ENCODE measurements at regions not wholly inside any gene's neighbourhood (a gene's known extent, or its start where the extent isn't known, plus 50 kb on each side); places are given as distances from the start of the nearest gene placed in this dataset.

DNA sequence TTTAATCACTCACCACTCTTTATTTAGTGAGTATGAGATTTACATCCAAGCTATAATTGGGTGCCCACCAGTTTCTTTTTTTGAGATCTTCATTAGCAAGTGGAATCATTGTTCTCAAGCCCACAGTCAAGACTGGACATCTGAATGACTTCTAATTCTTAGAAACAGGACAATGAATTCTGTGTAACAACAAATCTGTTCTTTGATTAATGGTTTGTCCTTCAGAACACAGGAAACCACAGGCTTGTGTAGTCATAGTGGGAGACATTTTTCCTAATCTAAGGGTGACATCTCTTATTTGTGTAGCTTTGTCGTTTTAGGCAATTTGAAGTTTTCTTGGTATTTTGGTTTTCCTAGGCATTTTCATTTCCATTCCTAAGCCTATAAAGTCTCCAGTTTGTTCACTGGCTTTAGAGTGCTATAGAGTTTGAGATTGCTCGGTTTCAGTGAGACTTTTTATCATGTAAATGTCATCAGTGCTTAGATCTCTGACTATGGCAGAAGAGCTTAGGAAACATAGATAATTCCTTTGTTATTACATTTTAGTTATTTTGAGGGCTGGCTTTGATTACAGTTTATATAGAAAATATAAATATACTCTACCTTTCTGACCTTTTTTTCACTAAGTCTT, 903.9 kb upstream of the MAP3K7 start:
- in situ Hi-C loops (cut with MboI) (no loop called here), intact Hi-C loops (cut with micrococcal nuclease; ENCODE audit: unreplicated experiment) (no loop called here)
- Histone ChIP-seq H2AFZ (ENCODE audit: control insufficient read depth, low read depth, low read length) (no peak overlapping the region), H3K4me3 (no peak overlapping the region), H3K36me3 (ENCODE audit: control insufficient read depth in 2 of 2, insufficient read depth in 2 of 2, low read length in 1 of 2) (no peaks in the 10 kb centered on the region), H3K4me1 (ENCODE audit: control insufficient read depth, insufficient read depth, low read length) (no peaks in the 10 kb centered on the region), H3K4me2 (ENCODE audit: control insufficient read depth, insufficient read depth) (no peak overlapping the region), H3K9me3 (replicated peaks; ENCODE audit: control insufficient read depth, insufficient read depth, low read length) (no peaks in the 10 kb centered on the region), H3K9ac (ENCODE audit: control insufficient read depth, insufficient read depth, low read length) (no peak overlapping the region), H4K20me1 (ENCODE audit: control insufficient read depth, insufficient read depth) (no peaks in the 10 kb centered on the region), H3K27me3 (replicated peaks in 1 of 2; ENCODE audit: control insufficient read depth in 2 of 2, insufficient read depth in 2 of 2, low read length in 1 of 2) (no peaks in the 10 kb centered on the region; a peak in 1 of 4 replicates), H3K79me2 (ENCODE audit: control insufficient read depth, insufficient read depth, low read length) (no peaks in the 10 kb centered on the region), H3K27ac (ENCODE audit: control insufficient read depth, insufficient read depth) (no peak overlapping the region)
- ChIA-PET CTCF (no interaction called here), RAD21 (ENCODE audit: unreplicated experiment) (interaction anchor here (1.2 kb wide), 1 partner anchor 11 kb away, joined by 3 read pairs; no protein-coding TSS in a partner anchor), POLR2A (interaction anchor here (0.6 to 1.4 kb wide), 2 partner anchors 9 to 24 kb away, joined by 3 read pairs; no protein-coding TSS in a partner anchor), SMC1A (ENCODE audit: uncharacterized antibody, unreplicated experiment) (interaction anchor here (0.8 to 1.6 kb wide), 3 partner anchors 10 to 19 kb away, joined by 3 to 6 read pairs (median 5); no protein-coding TSS in a partner anchor)
- ATAC-seq (peak; percentile 58), DNase-seq (ENCODE audit: low read depth, low spot score) (no peak), FAIRE-seq (no peak)
- no TSS peak for BruUV-seq (replicated peaks)
- 0% methylated on average over 2 of the region's 2 CpGs for WGBS (ENCODE audit: insufficient coverage, insufficient replicate concordance, low lambda C conversion rate, missing lambda C conversion rate)
- TF ChIP-seq CREM (IDR thresholded peaks at IDR 0.05; ENCODE audit: low read depth) (0 out of 2 replicates have a peak, but pooled peaks have one; percentile 22), FOXK2 (IDR thresholded peaks at IDR 0.05) (no peak), POLR2AphosphoS5 (IDR thresholded peaks at IDR 0.05; ENCODE audit: low read length) (no peak), BCL11A (IDR thresholded peaks at IDR 0.05; ENCODE audit: low read depth, low read length) (0 out of 2 replicates have a peak, but pooled peaks have one; percentile 23), NR2C1 (IDR thresholded peaks at IDR 0.05) (no peak), RCOR1 (conservative IDR thresholded peaks at IDR 0.05; ENCODE audit: low read depth, low read length) (no peak), E2F4 (IDR thresholded peaks at IDR 0.05; ENCODE audit: low read depth, low read length) (no peak), TARDBP (IDR thresholded peaks at IDR 0.05; ENCODE audit: borderline replicate concordance) (no peak), RB1 (IDR thresholded peaks at IDR 0.05; ENCODE audit: borderline replicate concordance) (no peak), NFIC (IDR thresholded peaks at IDR 0.05; ENCODE audit: low read depth, low read length) (peak; percentile 72; the same call in 1 of the 2 replicates), EED (IDR thresholded peaks at IDR 0.05; ENCODE audit: low read depth) (peak; percentile 31; the same call in 1 of the 2 replicates), TCF3 (IDR thresholded peaks at IDR 0.05; ENCODE audit: borderline replicate concordance, insufficient read depth, low read depth, low read length) (no peak), IKZF1 (conservative IDR thresholded peaks at IDR 0.05) (no peak; the same call in 1 of the 2 replicates), ETV6 (conservative IDR thresholded peaks at IDR 0.05 in 1 of 2, IDR thresholded peaks at IDR 0.05 in 1 of 2; ENCODE audit: borderline replicate concordance in 1 of 2, low read depth in 1 of 2) (peak in 1 of 2 experiments; percentile 14; a peak in 1 of 4 replicates), HDAC6 (IDR thresholded peaks at IDR 0.05; ENCODE audit: unreplicated experiment) (no peak)
- TF ChIP-seq, protein P1, sequence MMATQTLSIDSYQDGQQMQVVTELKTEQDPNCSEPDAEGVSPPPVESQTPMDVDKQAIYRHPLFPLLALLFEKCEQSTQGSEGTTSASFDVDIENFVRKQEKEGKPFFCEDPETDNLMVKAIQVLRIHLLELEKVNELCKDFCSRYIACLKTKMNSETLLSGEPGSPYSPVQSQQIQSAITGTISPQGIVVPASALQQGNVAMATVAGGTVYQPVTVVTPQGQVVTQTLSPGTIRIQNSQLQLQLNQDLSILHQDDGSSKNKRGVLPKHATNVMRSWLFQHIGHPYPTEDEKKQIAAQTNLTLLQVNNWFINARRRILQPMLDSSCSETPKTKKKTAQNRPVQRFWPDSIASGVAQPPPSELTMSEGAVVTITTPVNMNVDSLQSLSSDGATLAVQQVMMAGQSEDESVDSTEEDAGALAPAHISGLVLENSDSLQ (IDR thresholded peaks at IDR 0.05), result no peak
- TF ChIP-seq, protein P2, sequence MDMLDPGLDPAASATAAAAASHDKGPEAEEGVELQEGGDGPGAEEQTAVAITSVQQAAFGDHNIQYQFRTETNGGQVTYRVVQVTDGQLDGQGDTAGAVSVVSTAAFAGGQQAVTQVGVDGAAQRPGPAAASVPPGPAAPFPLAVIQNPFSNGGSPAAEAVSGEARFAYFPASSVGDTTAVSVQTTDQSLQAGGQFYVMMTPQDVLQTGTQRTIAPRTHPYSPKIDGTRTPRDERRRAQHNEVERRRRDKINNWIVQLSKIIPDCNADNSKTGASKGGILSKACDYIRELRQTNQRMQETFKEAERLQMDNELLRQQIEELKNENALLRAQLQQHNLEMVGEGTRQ (IDR thresholded peaks at IDR 0.05; ENCODE audit: borderline replicate concordance, low read depth, low read length), result no peak
- TF ChIP-seq, protein P3, sequence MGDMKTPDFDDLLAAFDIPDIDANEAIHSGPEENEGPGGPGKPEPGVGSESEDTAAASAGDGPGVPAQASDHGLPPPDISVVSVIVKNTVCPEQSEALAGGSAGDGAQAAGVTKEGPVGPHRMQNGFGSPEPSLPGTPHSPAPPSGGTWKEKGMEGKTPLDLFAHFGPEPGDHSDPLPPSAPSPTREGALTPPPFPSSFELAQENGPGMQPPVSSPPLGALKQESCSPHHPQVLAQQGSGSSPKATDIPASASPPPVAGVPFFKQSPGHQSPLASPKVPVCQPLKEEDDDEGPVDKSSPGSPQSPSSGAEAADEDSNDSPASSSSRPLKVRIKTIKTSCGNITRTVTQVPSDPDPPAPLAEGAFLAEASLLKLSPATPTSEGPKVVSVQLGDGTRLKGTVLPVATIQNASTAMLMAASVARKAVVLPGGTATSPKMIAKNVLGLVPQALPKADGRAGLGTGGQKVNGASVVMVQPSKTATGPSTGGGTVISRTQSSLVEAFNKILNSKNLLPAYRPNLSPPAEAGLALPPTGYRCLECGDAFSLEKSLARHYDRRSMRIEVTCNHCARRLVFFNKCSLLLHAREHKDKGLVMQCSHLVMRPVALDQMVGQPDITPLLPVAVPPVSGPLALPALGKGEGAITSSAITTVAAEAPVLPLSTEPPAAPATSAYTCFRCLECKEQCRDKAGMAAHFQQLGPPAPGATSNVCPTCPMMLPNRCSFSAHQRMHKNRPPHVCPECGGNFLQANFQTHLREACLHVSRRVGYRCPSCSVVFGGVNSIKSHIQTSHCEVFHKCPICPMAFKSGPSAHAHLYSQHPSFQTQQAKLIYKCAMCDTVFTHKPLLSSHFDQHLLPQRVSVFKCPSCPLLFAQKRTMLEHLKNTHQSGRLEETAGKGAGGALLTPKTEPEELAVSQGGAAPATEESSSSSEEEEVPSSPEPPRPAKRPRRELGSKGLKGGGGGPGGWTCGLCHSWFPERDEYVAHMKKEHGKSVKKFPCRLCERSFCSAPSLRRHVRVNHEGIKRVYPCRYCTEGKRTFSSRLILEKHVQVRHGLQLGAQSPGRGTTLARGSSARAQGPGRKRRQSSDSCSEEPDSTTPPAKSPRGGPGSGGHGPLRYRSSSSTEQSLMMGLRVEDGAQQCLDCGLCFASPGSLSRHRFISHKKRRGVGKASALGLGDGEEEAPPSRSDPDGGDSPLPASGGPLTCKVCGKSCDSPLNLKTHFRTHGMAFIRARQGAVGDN (IDR thresholded peaks at IDR 0.05), result no peak

Data from GM12878 (cell line).